ENCODE measurements at regions not wholly inside any gene's neighbourhood (a gene's known extent, or its start where the extent isn't known, plus 50 kb on each side); places are given as distances from the start of the nearest gene placed in this dataset.

DNA sequence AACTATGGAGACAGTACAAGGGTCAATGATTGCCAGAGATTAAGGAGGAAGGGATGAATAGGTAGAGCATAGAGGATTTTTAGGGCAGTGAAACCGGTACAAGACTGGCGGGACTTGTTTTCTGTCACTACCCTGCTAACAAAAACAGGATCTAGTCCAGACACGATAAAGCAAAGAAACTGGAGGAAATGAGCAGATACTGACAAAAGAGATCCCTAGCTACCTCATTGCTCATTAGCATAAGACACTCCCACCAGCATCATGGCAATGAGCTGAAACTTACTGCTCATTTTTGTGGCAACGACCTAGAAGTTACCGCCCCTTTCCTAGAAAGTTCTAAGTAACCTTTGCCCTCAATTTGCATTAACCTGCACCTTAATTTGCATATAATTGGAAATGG lies 131.2 kb downstream of the ETAA1 start:
- no peak for FAIRE-seq
- Histone ChIP-seq H3K27ac (ENCODE audit: control insufficient read depth, insufficient read depth) (no peak overlapping the region), H3K27me3 (replicated peaks in 1 of 2; ENCODE audit: control insufficient read depth in 2 of 2, insufficient read depth in 2 of 2, low read length in 1 of 2) (no peaks in the 10 kb centered on the region), H3K4me2 (ENCODE audit: control insufficient read depth, insufficient read depth) (no peak overlapping the region), H3K4me3 (no peak overlapping the region), H3K36me3 (ENCODE audit: control insufficient read depth in 2 of 2, insufficient read depth in 2 of 2, low read length in 1 of 2) (no peaks in the 10 kb centered on the region), H4K20me1 (ENCODE audit: control insufficient read depth, insufficient read depth) (no peaks in the 10 kb centered on the region), H3K79me2 (ENCODE audit: control insufficient read depth, insufficient read depth, low read length) (no peaks in the 10 kb centered on the region), H3K4me1 (ENCODE audit: control insufficient read depth, insufficient read depth, low read length) (no peaks in the 10 kb centered on the region), H2AFZ (ENCODE audit: control insufficient read depth, low read depth, low read length) (no peak overlapping the region), H3K9me3 (replicated peaks; ENCODE audit: control insufficient read depth, insufficient read depth, low read length) (no peaks in the 10 kb centered on the region), H3K9ac (ENCODE audit: control insufficient read depth, insufficient read depth, low read length) (no peak overlapping the region)
- in situ Hi-C loops (cut with MboI) (no loop called here), intact Hi-C loops (cut with micrococcal nuclease; ENCODE audit: unreplicated experiment) (no loop called here)
- RAD21 ChIA-PET (ENCODE audit: unreplicated experiment): no interaction called here
- 73% methylated on average over 5 of the region's 5 CpGs for WGBS (ENCODE audit: insufficient coverage, insufficient replicate concordance, low lambda C conversion rate, missing lambda C conversion rate)
- DNase-seq (ENCODE audit: low read depth, low spot score): no peak
- POLR2A ChIA-PET: no interaction called here
- SMC1A ChIA-PET (ENCODE audit: uncharacterized antibody, unreplicated experiment): no interaction called here
- TF ChIP-seq, protein P1, sequence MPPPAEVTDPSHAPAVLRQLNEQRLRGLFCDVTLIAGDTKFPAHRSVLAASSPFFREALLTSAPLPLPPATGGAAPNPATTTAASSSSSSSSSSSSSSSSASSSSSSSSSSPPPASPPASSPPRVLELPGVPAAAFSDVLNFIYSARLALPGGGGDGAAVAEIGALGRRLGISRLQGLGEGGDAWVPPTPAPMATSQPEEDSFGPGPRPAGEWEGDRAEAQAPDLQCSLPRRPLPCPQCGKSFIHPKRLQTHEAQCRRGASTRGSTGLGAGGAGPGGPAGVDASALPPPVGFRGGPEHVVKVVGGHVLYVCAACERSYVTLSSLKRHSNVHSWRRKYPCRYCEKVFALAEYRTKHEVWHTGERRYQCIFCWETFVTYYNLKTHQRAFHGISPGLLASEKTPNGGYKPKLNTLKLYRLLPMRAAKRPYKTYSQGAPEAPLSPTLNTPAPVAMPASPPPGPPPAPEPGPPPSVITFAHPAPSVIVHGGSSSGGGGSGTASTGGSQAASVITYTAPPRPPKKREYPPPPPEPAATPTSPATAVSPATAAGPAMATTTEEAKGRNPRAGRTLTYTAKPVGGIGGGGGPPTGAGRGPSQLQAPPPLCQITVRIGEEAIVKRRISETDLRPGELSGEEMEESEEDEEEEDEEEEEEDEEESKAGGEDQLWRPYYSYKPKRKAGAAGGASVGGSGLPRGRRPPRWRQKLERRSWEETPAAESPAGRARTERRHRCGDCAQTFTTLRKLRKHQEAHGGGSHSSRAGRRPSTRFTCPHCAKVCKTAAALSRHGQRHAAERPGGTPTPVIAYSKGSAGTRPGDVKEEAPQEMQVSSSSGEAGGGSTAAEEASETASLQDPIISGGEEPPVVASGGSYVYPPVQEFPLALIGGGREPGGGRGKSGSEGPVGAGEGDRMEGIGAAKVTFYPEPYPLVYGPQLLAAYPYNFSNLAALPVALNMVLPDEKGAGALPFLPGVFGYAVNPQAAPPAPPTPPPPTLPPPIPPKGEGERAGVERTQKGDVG (CRISPR knock-in tag; IDR thresholded peaks at IDR 0.05): no peak
- TF ChIP-seq CEBPB (IDR thresholded peaks at IDR 0.05; ENCODE audit: borderline replicate concordance in 1 of 2, low read depth in 2 of 2, low read length in 2 of 2): no peak
- no peak for TF ChIP-seq ESRRA (IDR thresholded peaks at IDR 0.05; ENCODE audit: low read length)
- no peak for TF ChIP-seq WRNIP1 (IDR thresholded peaks at IDR 0.05; ENCODE audit: borderline replicate concordance, low read depth, low read length)
- TF ChIP-seq EGR1 (IDR thresholded peaks at IDR 0.05; ENCODE audit: borderline replicate concordance in 1 of 2, low read depth in 2 of 2, low read length in 2 of 2): no peak
- no peak for TF ChIP-seq ZNF622 (IDR thresholded peaks at IDR 0.05)
- TF ChIP-seq SPI1 (IDR thresholded peaks at IDR 0.05; ENCODE audit: borderline replicate concordance, insufficient read depth, low read depth, low read length): no peak
- no peak for TF ChIP-seq TARDBP (IDR thresholded peaks at IDR 0.05; ENCODE audit: borderline replicate concordance)
- TF ChIP-seq POLR2AphosphoS5 (IDR thresholded peaks at IDR 0.05; ENCODE audit: low read length): no peak
- no peak for TF ChIP-seq SUZ12 (IDR thresholded peaks at IDR 0.05; ENCODE audit: unreplicated experiment)
- ATAC-seq: no peak
- BruUV-seq (replicated peaks): no TSS peak
- CTCF ChIA-PET: no interaction called here

Data from GM12878 (cell line).